Trophoblast cell (in vitro differentiated cells and primary cell): ENCODE measurements at regions not wholly inside any gene's neighbourhood (a gene's known extent, or its start where the extent isn't known, plus 50 kb on each side); places are given as distances from the start of the nearest gene placed in this dataset.
A peak's percentile ranks its signal among the peaks of the same experiment; 100 is the strongest.

Source experiments
- DNase-seq, 2 donors: peaks; one replicate each; pipeline ENCODE4 v3.0.0-alpha.2; 2016
- H2AFZ ChIP-seq: 2 replicates; pipeline ENCODE4 v1.6.1; 2013; ENCODE audit warnings: low read length, moderate library complexity, mild to moderate bottlenecking; ENCODE audit not compliant: insufficient read depth, poor library complexity
- H2AK5ac ChIP-seq: 2 replicates; pipeline ENCODE4 v1.6.1; 2013; ENCODE audit warnings: mild to moderate bottlenecking, low read length
- H2BK120ac ChIP-seq: 2 replicates; pipeline ENCODE4 v1.6.1; 2013; ENCODE audit warnings: low read length, mild to moderate bottlenecking, moderate library complexity; ENCODE audit not compliant: insufficient read depth, poor library complexity
- H2BK12ac ChIP-seq: 2 replicates; pipeline ENCODE4 v1.6.1; 2013; ENCODE audit warnings: mild to moderate bottlenecking, low read length, moderate library complexity
- H2BK5ac ChIP-seq: 2 replicates; pipeline ENCODE4 v1.6.1; 2013; ENCODE audit warnings: low read length, low read depth, moderate library complexity, mild to moderate bottlenecking; ENCODE audit not compliant: poor library complexity
- H3K14ac ChIP-seq: 2 replicates; pipeline ENCODE4 v1.6.1; 2013; ENCODE audit warnings: mild to moderate bottlenecking, low read length
- H3K18ac ChIP-seq: 2 replicates; pipeline ENCODE4 v1.6.1; 2013; ENCODE audit warnings: mild to moderate bottlenecking, low read length
- H3K23ac ChIP-seq: 2 replicates; pipeline ENCODE4 v1.6.1; 2013; ENCODE audit warnings: low read length
- H3K27ac ChIP-seq: 2 replicates; pipeline ENCODE4 v1.5.1; 2013; ENCODE audit warnings: low read depth, mild to moderate bottlenecking, inconsistent platforms, low read length, moderate library complexity
- H3K27me3 ChIP-seq: 2 replicates; pipeline ENCODE4 v1.6.1; 2013; ENCODE audit warnings: inconsistent platforms, mild to moderate bottlenecking, low read length, moderate library complexity; ENCODE audit not compliant: insufficient read depth
- H3K36me3 ChIP-seq, 2 experiments: 1 replicate in 1 of 2; 2 replicates in 1 of 2; pipeline ENCODE4 v1.6.1; 2013; ENCODE audit warnings: low read length in 2 of 2, mild to moderate bottlenecking in 2 of 2, moderate library complexity in 1 of 2; ENCODE audit not compliant: insufficient read depth in 2 of 2, control insufficient read depth in 1 of 2
- H3K4ac ChIP-seq: 2 replicates; pipeline ENCODE4 v1.6.1; 2013; ENCODE audit warnings: low read depth, mild to moderate bottlenecking, low read length, moderate library complexity
- H3K4me1 ChIP-seq, 2 experiments: 1 replicate in 1 of 2; 2 replicates in 1 of 2; pipeline ENCODE4 v1.6.1; 2013; ENCODE audit warnings: low read length in 2 of 2, mild to moderate bottlenecking in 2 of 2, moderate library complexity in 1 of 2; ENCODE audit not compliant: insufficient read depth in 2 of 2, control insufficient read depth in 1 of 2
- H3K4me2 ChIP-seq: 2 replicates; pipeline ENCODE4 v1.6.1; 2013; ENCODE audit warnings: inconsistent platforms, mild to moderate bottlenecking, low read length, moderate library complexity
- H3K4me3 ChIP-seq: 2 replicates; pipeline ENCODE4 v1.5.1; 2013; ENCODE audit warnings: mild to moderate bottlenecking, low read depth, low read length, inconsistent platforms
- H3K79me1 ChIP-seq: one replicate; pipeline ENCODE4 v1.6.1; 2013; ENCODE audit warnings: low read length
- H3K79me2 ChIP-seq: 2 replicates; pipeline ENCODE4 v1.6.1; 2013; ENCODE audit warnings: low read length, mild to moderate bottlenecking; ENCODE audit not compliant: control insufficient read depth, insufficient read depth, poor library complexity
- H3K9ac ChIP-seq: 2 replicates; pipeline ENCODE4 v1.6.1; 2013; ENCODE audit warnings: mild to moderate bottlenecking, low read length
- H3K9me3 ChIP-seq: 2 replicates; pipeline ENCODE4 v1.6.1; 2013; ENCODE audit warnings: low read depth, mild to moderate bottlenecking, control low read depth, inconsistent platforms, low read length; ENCODE audit not compliant: insufficient read depth
- H4K12ac ChIP-seq: 2 replicates; pipeline ENCODE4 v1.6.1; 2013; ENCODE audit warnings: low read depth, mild to moderate bottlenecking, low read length, moderate library complexity
- H4K8ac ChIP-seq: 2 replicates; pipeline ENCODE4 v1.6.1; 2013; ENCODE audit warnings: low read depth, mild to moderate bottlenecking, low read length, moderate library complexity
- H4K91ac ChIP-seq: one replicate; pipeline ENCODE4 v1.6.1; 2013; ENCODE audit warnings: low read depth, mild to moderate bottlenecking, low read length, moderate library complexity
- WGBS: extraction: QIAGEN DNeasy Blood & Tissue Kit; methylation state at CpG from one replicate; pipeline ENCODE4 v1.1.7; 2013; ENCODE audit warnings: missing lambda C conversion rate; ENCODE audit not compliant: insufficient read length, insufficient coverage; ENCODE audit errors: extremely low coverage; 5-methylcytosine and 5-hydroxymethylcytosine counted together

GRCh38 chr2:223439786-223440185, 162.4 kb downstream of the SCG2 start:
- H3K27me3 ChIP-seq = no peaks in the 10 kb centered on the region
- no peak overlapping the region for H3K14ac ChIP-seq
- no peak overlapping the region for H3K18ac ChIP-seq
- no peak overlapping the region for H2AK5ac ChIP-seq
- no peaks in the 10 kb centered on the region for H3K79me2 ChIP-seq
- no peak overlapping the region for H4K12ac ChIP-seq
- H2AFZ ChIP-seq = no peak overlapping the region
- H2BK120ac ChIP-seq = no peak overlapping the region
- no peaks in the 10 kb centered on the region for H3K36me3 ChIP-seq
- no peak overlapping the region for H3K9ac ChIP-seq
- no peak overlapping the region for H3K23ac ChIP-seq
- H3K27ac ChIP-seq = no peak overlapping the region
- WGBS = no CpG with 5 or more reads among the region's 1 CpG
- no peak overlapping the region for H3K4me2 ChIP-seq
- peaks cover 2% of the 10 kb centered on the region for H3K79me1 ChIP-seq
- no peak overlapping the region for H4K8ac ChIP-seq
- H3K4me3 ChIP-seq = no peak overlapping the region
- H2BK5ac ChIP-seq = no peak overlapping the region
- H3K4ac ChIP-seq = no peak overlapping the region
- peaks cover 3% of the 10 kb centered on the region in 2 experiments for H3K4me1 ChIP-seq
- no peak overlapping the region for H2BK12ac ChIP-seq
- no peak for DNase-seq
- no peaks in the 10 kb centered on the region for H3K9me3 ChIP-seq
- H4K91ac ChIP-seq = no peak overlapping the region

GRCh38 chr2:223442847-223443246, 159.3 kb downstream of the SCG2 start:
- Histone ChIP-seq H3K4me2 (no peak overlapping the region), H3K79me1 (peaks cover 2% of the 10 kb centered on the region), H2BK12ac (no peak overlapping the region), H3K79me2 (no peaks in the 10 kb centered on the region), H3K4me3 (no peak overlapping the region), H4K12ac (no peak overlapping the region), H3K9ac (no peak overlapping the region), H3K14ac (no peak overlapping the region), H3K27ac (peak overlapping the region; percentile 1), H4K8ac (no peak overlapping the region), H3K4me1 (peaks cover 3% of the 10 kb centered on the region in 2 experiments), H3K9me3 (no peaks in the 10 kb centered on the region), H3K27me3 (no peaks in the 10 kb centered on the region), H2BK5ac (no peak overlapping the region), H4K91ac (no peak overlapping the region), H3K18ac (no peak overlapping the region), H2AK5ac (no peak overlapping the region), H3K4ac (no peak overlapping the region), H3K36me3 (no peaks in the 10 kb centered on the region), H3K23ac (no peak overlapping the region), H2BK120ac (no peak overlapping the region), H2AFZ (no peak overlapping the region)
- DNase-seq = peak in 1 of 2 donors; percentile 5
- WGBS = no CpG with 5 or more reads among the region's 2 CpGs

GRCh38 chr2:223450246-223450645, 151.9 kb downstream of the SCG2 start:
- Histone ChIP-seq H3K79me2 (no peaks in the 10 kb centered on the region), H3K18ac (no peak overlapping the region), H3K4ac (no peak overlapping the region), H2BK5ac (no peak overlapping the region), H3K36me3 (no peaks in the 10 kb centered on the region), H3K23ac (no peak overlapping the region), H4K91ac (no peak overlapping the region), H3K14ac (no peak overlapping the region), H3K9ac (no peak overlapping the region), H3K27me3 (no peaks in the 10 kb centered on the region), H4K12ac (no peak overlapping the region), H2AFZ (no peak overlapping the region), H2BK120ac (no peak overlapping the region), H2BK12ac (no peak overlapping the region), H3K79me1 (no peaks in the 10 kb centered on the region), H4K8ac (no peak overlapping the region), H3K9me3 (no peaks in the 10 kb centered on the region), H3K4me1 (no peaks in the 10 kb centered on the region), H2AK5ac (no peak overlapping the region), H3K4me2 (no peak overlapping the region), H3K4me3 (no peak overlapping the region), H3K27ac (no peak overlapping the region)
- DNase-seq = no peak
- WGBS = no CpG with 5 or more reads among the region's 3 CpGs

GRCh38 chr2:223457301-223457700, 144.9 kb downstream of the SCG2 start:
- H3K4ac ChIP-seq = no peak overlapping the region
- H3K9me3 ChIP-seq = no peaks in the 10 kb centered on the region
- H2BK12ac ChIP-seq = no peak overlapping the region
- no peak overlapping the region for H3K4me2 ChIP-seq
- no peak overlapping the region for H4K8ac ChIP-seq
- H3K4me1 ChIP-seq = peaks cover 2 to 3% of the 10 kb centered on the region in 2 experiments
- no peak overlapping the region for H3K18ac ChIP-seq
- no peak overlapping the region for H2AK5ac ChIP-seq
- H3K4me3 ChIP-seq = no peak overlapping the region
- no peaks in the 10 kb centered on the region for H3K79me2 ChIP-seq
- H3K27ac ChIP-seq = no peak overlapping the region
- 100% methylated on average over 1 of the region's 2 CpGs for WGBS
- no peak overlapping the region for H4K12ac ChIP-seq
- no peak overlapping the region for H2BK5ac ChIP-seq
- DNase-seq = no peak
- no peak overlapping the region for H2BK120ac ChIP-seq
- H3K23ac ChIP-seq = no peak overlapping the region
- no peaks in the 10 kb centered on the region for H3K27me3 ChIP-seq
- no peak overlapping the region for H2AFZ ChIP-seq
- H3K36me3 ChIP-seq = no peaks in the 10 kb centered on the region
- H3K9ac ChIP-seq = no peak overlapping the region
- no peaks in the 10 kb centered on the region for H3K79me1 ChIP-seq
- H4K91ac ChIP-seq = no peak overlapping the region
- H3K14ac ChIP-seq = no peak overlapping the region
